ENCODE measurements at regions not wholly inside any gene's neighbourhood (a gene's known extent, or its start where the extent isn't known, plus 50 kb on each side); places are given as distances from the start of the nearest gene placed in this dataset.

GRCh38 chr3:34183114-34183513 is 384.7 kb downstream of the PDCD6IP start:
- no peak for DNase-seq (ENCODE audit: low spot score)

GRCh38 chr3:34183611-34184340 is 385.3 kb downstream of the PDCD6IP start:
- DNase-seq (ENCODE audit: low spot score), result no peak

- no peak for DNase-seq (ENCODE audit: low spot score)
Observed at GRCh38 chr3:34185301-34185700, 386.9 kb downstream of the PDCD6IP start.

GRCh38 chr3:34189133-34189532 is 390.7 kb downstream of the PDCD6IP start:
- DNase-seq (ENCODE audit: low spot score), result no peak

- no peak for DNase-seq (ENCODE audit: low spot score)
Observed at GRCh38 chr3:34196914-34197313, 398.5 kb downstream of the PDCD6IP start.

GRCh38 chr3:34198309-34198708 is 399.9 kb downstream of the PDCD6IP start:
- DNase-seq (ENCODE audit: low spot score), result no peak

GRCh38 chr3:34200576-34200975 is 402.1 kb downstream of the PDCD6IP start:
- DNase-seq (ENCODE audit: low spot score), result no peak

GRCh38 chr3:34202975-34203374 is 404.5 kb downstream of the PDCD6IP start:
- DNase-seq (ENCODE audit: low spot score), result no peak

- no peak for DNase-seq (ENCODE audit: low spot score)
Observed at GRCh38 chr3:34203386-34203785, 405.0 kb downstream of the PDCD6IP start.

- DNase-seq (ENCODE audit: low spot score), result no peak
Observed at GRCh38 chr3:34207002-34207401, 408.6 kb downstream of the PDCD6IP start.

- DNase-seq (ENCODE audit: low spot score), result no peak
Observed at GRCh38 chr3:34207806-34208205, 409.4 kb downstream of the PDCD6IP start.

- DNase-seq (ENCODE audit: low spot score), result no peak
Observed at GRCh38 chr3:34212175-34212574, 413.7 kb downstream of the PDCD6IP start.

- DNase-seq (ENCODE audit: low spot score), result no peak
Observed at GRCh38 chr3:34212656-34213055, 414.2 kb downstream of the PDCD6IP start.

GRCh38 chr3:34213478-34213877 is 415.0 kb downstream of the PDCD6IP start:
- peak; percentile 6 for DNase-seq (ENCODE audit: low spot score)

- no peak for DNase-seq (ENCODE audit: low spot score)
Observed at GRCh38 chr3:34216711-34217335, 418.4 kb downstream of the PDCD6IP start.

GRCh38 chr3:34218706-34219385 is 420.4 kb downstream of the PDCD6IP start:
- DNase-seq (ENCODE audit: low spot score), result no peak

- DNase-seq (ENCODE audit: low spot score), result no peak
Observed at GRCh38 chr3:34219556-34219955, 421.1 kb downstream of the PDCD6IP start.

GRCh38 chr3:34225821-34226366 is 427.5 kb downstream of the PDCD6IP start:
- no peak for DNase-seq (ENCODE audit: low spot score)

GRCh38 chr3:34229876-34230275 is 431.4 kb downstream of the PDCD6IP start:
- DNase-seq (ENCODE audit: low spot score), result no peak

GRCh38 chr3:34235096-34235495 is 436.7 kb downstream of the PDCD6IP start:
- no peak for DNase-seq (ENCODE audit: low spot score)

- no peak for DNase-seq (ENCODE audit: low spot score)
Observed at GRCh38 chr3:34237946-34238345, 439.5 kb downstream of the PDCD6IP start.

- no peak for DNase-seq (ENCODE audit: low spot score)
Observed at GRCh38 chr3:34238407-34238806, 440.0 kb downstream of the PDCD6IP start.

- no peak for DNase-seq (ENCODE audit: low spot score)
Observed at GRCh38 chr3:34239287-34239686, 440.9 kb downstream of the PDCD6IP start.
